IMR-90 (cell line): ENCODE measurements at regions not wholly inside any gene's neighbourhood (a gene's known extent, or its start where the extent isn't known, plus 50 kb on each side); places are given as distances from the start of the nearest gene placed in this dataset.

Experiments used
- ATAC-seq: fragments of 200-7000 bp; cut with Tn5 transposase; 2 replicates; pipeline ENCODE4 v1.9.1; 2020; ENCODE audit warnings: low read depth, mild to moderate bottlenecking, moderate library complexity
- BruUV-seq: library from RNA; stranded (reverse); fragments of 400-500 nt; replicated peaks from 2 replicates; lab custom pipeline; 2021; lab: Mats Ljungman, UMichigan
- CTCF ChIA-PET: fragments of 300-600 bp; formaldehyde crosslinking; extraction: SDS; loops from one replicate; lab custom pipeline; 2021; ENCODE audit warnings: antibody characterized with exemption; lab: Yijun Ruan, JAX
- POLR2A ChIA-PET: fragments of 300-600 bp; sonication (Branson Sonifier 250); formaldehyde crosslinking; loops from one replicate; lab custom pipeline; 2022; ENCODE audit warnings: antibody characterized with exemption; ENCODE audit not compliant: unreplicated experiment; lab: Charles Lee
- DNase-seq: peaks from one replicate; pipeline ENCODE4 v3.0.0; 2013
- H2AFZ ChIP-seq: replicated peaks from 2 replicates; pipeline ENCODE3; 2013; ENCODE audit warnings: low read length, mild to moderate bottlenecking; ENCODE audit not compliant: poor library complexity
- H2AK5ac ChIP-seq: 2 replicates; pipeline ENCODE4 v1.6.1; 2013; ENCODE audit warnings: low read depth, low read length, inconsistent platforms
- H2AK9ac ChIP-seq: replicated peaks from 2 replicates; pipeline ENCODE3; 2013; ENCODE audit warnings: mild to moderate bottlenecking, low read depth, low read length, moderate library complexity; ENCODE audit not compliant: poor library complexity
- H2BK120ac ChIP-seq: 2 replicates; pipeline ENCODE4 v1.6.1; 2013; ENCODE audit warnings: low read depth, low read length, inconsistent platforms
- H2BK15ac ChIP-seq: 3 replicates; pipeline ENCODE4 v1.6.1; 2013; ENCODE audit warnings: low read depth, low read length, inconsistent platforms
- H2BK20ac ChIP-seq: 2 replicates; pipeline ENCODE4 v1.6.1; 2013; ENCODE audit warnings: low read depth, mild to moderate bottlenecking, inconsistent platforms, low read length, moderate library complexity
- H2BK5ac ChIP-seq: 2 replicates; pipeline ENCODE4 v1.6.1; 2013; ENCODE audit warnings: mild to moderate bottlenecking, low read depth, low read length, inconsistent platforms; ENCODE audit not compliant: poor library complexity, severe bottlenecking
- H3K14ac ChIP-seq: replicated peaks from 2 replicates; pipeline ENCODE4 v1.6.1; 2013; ENCODE audit warnings: low read depth, low read length, inconsistent platforms
- H3K18ac ChIP-seq: 2 replicates; pipeline ENCODE4 v1.6.1; 2013; ENCODE audit warnings: low read depth, low read length, control low read depth
- H3K23ac ChIP-seq: 2 replicates; pipeline ENCODE4 v1.6.1; 2013; ENCODE audit warnings: low read depth, low read length, inconsistent platforms
- H3K27ac ChIP-seq: 2 replicates; pipeline ENCODE4 v1.5.1; 2013; ENCODE audit warnings: mild to moderate bottlenecking, control low read depth, low read length; ENCODE audit not compliant: insufficient read depth
- H3K27me3 ChIP-seq: 2 replicates; pipeline ENCODE4 v1.6.1; 2013; ENCODE audit warnings: low read length; ENCODE audit not compliant: control insufficient read depth, insufficient read depth
- H3K36me3 ChIP-seq: 2 replicates; pipeline ENCODE4 v1.6.1; 2013; ENCODE audit warnings: low read length, mixed read lengths; ENCODE audit not compliant: control insufficient read depth, insufficient read depth
- H3K4ac ChIP-seq: 2 replicates; pipeline ENCODE4 v1.6.1; 2013; ENCODE audit warnings: low read depth, low read length, inconsistent platforms
- H3K4me1 ChIP-seq: 2 replicates; pipeline ENCODE4 v1.6.1; 2013; ENCODE audit warnings: low read length, mixed read lengths; ENCODE audit not compliant: control insufficient read depth, insufficient read depth
- H3K4me2 ChIP-seq: 2 replicates; pipeline ENCODE4 v1.6.1; 2013; ENCODE audit warnings: low read depth, mild to moderate bottlenecking, control low read depth, low read length, moderate library complexity
- H3K4me3 ChIP-seq: 2 replicates; pipeline ENCODE4 v1.5.1; 2013; ENCODE audit warnings: low read depth, mild to moderate bottlenecking, control low read depth, low read length, moderate library complexity; ENCODE audit not compliant: insufficient read depth
- H3K56ac ChIP-seq: 2 replicates; pipeline ENCODE4 v1.6.1; 2013; ENCODE audit warnings: low read length, inconsistent platforms; ENCODE audit not compliant: insufficient read depth; ENCODE audit errors: extremely low read depth
- H3K79me1 ChIP-seq, 2 experiments: 2 replicates each; pipeline ENCODE4 v1.6.1; 2013; ENCODE audit warnings: low read length in 2 of 2, inconsistent platforms in 1 of 2, low read depth in 1 of 2
- H3K9ac ChIP-seq: 2 replicates; pipeline ENCODE4 v1.6.1; 2013; ENCODE audit warnings: low read depth, low read length, control low read depth
- H3K9me1 ChIP-seq: 2 replicates; pipeline ENCODE4 v1.6.1; 2013; ENCODE audit warnings: low read length, inconsistent platforms; ENCODE audit not compliant: insufficient read depth
- H3K9me3 ChIP-seq: 2 replicates; pipeline ENCODE4 v1.6.1; 2013; ENCODE audit warnings: low read length; ENCODE audit not compliant: control insufficient read depth, insufficient read depth
- H4K20me1 ChIP-seq: 2 replicates; pipeline ENCODE4 v1.6.1; 2013; ENCODE audit warnings: low read length, inconsistent platforms; ENCODE audit not compliant: insufficient read depth
- H4K5ac ChIP-seq: 2 replicates; pipeline ENCODE4 v1.6.1; 2013; ENCODE audit warnings: mild to moderate bottlenecking, low read depth, low read length, control low read depth
- H4K8ac ChIP-seq, 2 experiments: 2 replicates each; pipeline ENCODE4 v1.6.1; 2013; ENCODE audit warnings: low read depth in 2 of 2, low read length in 2 of 2, control low read depth in 1 of 2, inconsistent platforms in 1 of 2
- H4K91ac ChIP-seq: 2 replicates; pipeline ENCODE4 v1.6.1; 2013; ENCODE audit warnings: low read depth, low read length, inconsistent platforms; ENCODE audit not compliant: insufficient read depth
- BHLHE40 ChIP-seq: fragments of 150-350 bp; IDR thresholded peaks from 2 replicates; pipeline ENCODE4 v1.6.1; 2016; ENCODE audit warnings: mild to moderate bottlenecking, low read depth, low read length
- CEBPB ChIP-seq: IDR thresholded peaks from 2 replicates; pipeline ENCODE4 v1.6.1; 2012; ENCODE audit warnings: low read depth, low read length, improper control_type of control experiment
- CHD1 ChIP-seq: IDR thresholded peaks from 2 replicates; pipeline ENCODE4 v1.6.1; 2012; ENCODE audit warnings: low read depth, low read length, improper control_type of control experiment
- CTCF ChIP-seq: conservative IDR thresholded peaks from 2 replicates; pipeline ENCODE4 v1.5.1; 2012; ENCODE audit warnings: mild to moderate bottlenecking, low read depth, low read length, improper control_type of control experiment
- ELK1 ChIP-seq: fragments of 150-350 bp; IDR thresholded peaks from 2 replicates; pipeline ENCODE4 v1.6.1; 2016; ENCODE audit warnings: low read depth, mild to moderate bottlenecking, low read length, moderate library complexity, borderline replicate concordance
- FOS ChIP-seq: fragments of 150-350 bp; IDR thresholded peaks from 2 replicates; pipeline ENCODE4 v1.6.1; 2016; ENCODE audit warnings: low read depth, low read length
- MAFK ChIP-seq: IDR thresholded peaks from 2 replicates; pipeline ENCODE4 v1.6.1; 2012; ENCODE audit warnings: low read depth, low read length, improper control_type of control experiment
- MAZ ChIP-seq: IDR thresholded peaks from 2 replicates; pipeline ENCODE4 v1.6.1; 2012; ENCODE audit warnings: low read depth, mild to moderate bottlenecking, low read length, improper control_type of control experiment, moderate library complexity, borderline replicate concordance
- MXI1 ChIP-seq: IDR thresholded peaks from 2 replicates; pipeline ENCODE4 v1.6.1; 2012; ENCODE audit warnings: low read depth, mild to moderate bottlenecking, low read length, moderate library complexity, borderline replicate concordance
- NFE2L2 ChIP-seq: fragments of 150-350 bp; IDR thresholded peaks from 2 replicates; pipeline ENCODE4 v1.6.1; 2016; ENCODE audit warnings: low read depth, mild to moderate bottlenecking, low read length
- POLR2A ChIP-seq: IDR thresholded peaks from 2 replicates; pipeline ENCODE4 v1.6.1; 2012; ENCODE audit warnings: mild to moderate bottlenecking, low read depth, low read length
- RAD21 ChIP-seq: IDR thresholded peaks from 2 replicates; pipeline ENCODE4 v1.6.1; 2012; ENCODE audit warnings: low read length, improper control_type of control experiment
- RCOR1 ChIP-seq: IDR thresholded peaks from 2 replicates; pipeline ENCODE4 v1.6.1; 2012; ENCODE audit warnings: mild to moderate bottlenecking, low read length, improper control_type of control experiment; ENCODE audit not compliant: insufficient replicate concordance
- RFX5 ChIP-seq: IDR thresholded peaks from 2 replicates; pipeline ENCODE4 v1.8.0; 2012; ENCODE audit warnings: low read depth, mild to moderate bottlenecking, low read length, moderate library complexity
- SMC3 ChIP-seq: fragments of 150-350 bp; IDR thresholded peaks from 2 replicates; pipeline ENCODE4 v1.6.1; 2016; ENCODE audit warnings: low read depth, mild to moderate bottlenecking, antibody characterized with exemption, low read length, moderate library complexity
- USF2 ChIP-seq: fragments of 150-350 bp; IDR thresholded peaks from 2 replicates; pipeline ENCODE4 v1.6.1; 2017; ENCODE audit warnings: mild to moderate bottlenecking, antibody characterized with exemption, low read length, low read depth
- WGBS, 2 experiments: methylation state at CpG; one replicate each; pipeline versions ENCODE4 v1.1.5 to v1.1.7; 2013; ENCODE audit warnings: missing lambda C conversion rate in 2 of 2; ENCODE audit not compliant: insufficient read length in 1 of 2; ENCODE audit errors: extremely low coverage in 2 of 2; 5-methylcytosine and 5-hydroxymethylcytosine counted together
- dilution Hi-C: fragments of 300-500 bp; cut with HindIII; formaldehyde crosslinking; loops from one replicate; pipeline ENCODE4 v1.14.3; 2018; ENCODE audit warnings: low sequenced_read_pairs; ENCODE audit not compliant: unreplicated experiment
- in situ Hi-C: fragments of 300-500 bp; cut with MboI; formaldehyde crosslinking; loops from 3 replicates; pipeline ENCODE4 v1.14.3; 2019; ENCODE audit warnings: low sequenced_read_pairs, inconsistent platforms, mixed read lengths
- intact Hi-C: fragments of 100-400 bp; cut with micrococcal nuclease; formaldehyde crosslinking; loops from 2 replicates; pipeline ENCODE4 v1.10.0; 2022

GRCh38 chr21:18913914-18914313 is 510.3 kb upstream of the TMPRSS15 start:
- CTCF ChIA-PET = no interaction called here
- ATAC-seq (no peak), DNase-seq (no peak)
- no peak overlapping the region for H3K27ac ChIP-seq
- no peak overlapping the region for H3K9ac ChIP-seq
- no peaks in the 10 kb centered on the region for H3K9me1 ChIP-seq
- H3K18ac ChIP-seq = no peak overlapping the region
- peaks cover 13% of the 10 kb centered on the region for H3K9me3 ChIP-seq
- POLR2A ChIA-PET = no interaction called here
- H2BK5ac ChIP-seq = no peak overlapping the region
- no peak overlapping the region for H2AFZ ChIP-seq
- WGBS, 2 experiments = no CpG with 5 or more reads among the region's 4 CpGs
- in situ Hi-C loops = no loop called here
- intact Hi-C loops = no loop called here
- H2BK120ac ChIP-seq = no peak overlapping the region
- no peaks in the 10 kb centered on the region for H3K79me1 ChIP-seq
- no peak overlapping the region for H4K91ac ChIP-seq
- H2AK9ac ChIP-seq = no peak overlapping the region
- no peaks in the 10 kb centered on the region for H3K27me3 ChIP-seq
- no TSS peak for BruUV-seq
- H3K4me1 ChIP-seq = no peaks in the 10 kb centered on the region
- H4K8ac ChIP-seq = no peak overlapping the region
- no peak overlapping the region for H4K5ac ChIP-seq
- no peak overlapping the region for H3K23ac ChIP-seq
- no peak overlapping the region for H3K56ac ChIP-seq
- H3K4me3 ChIP-seq = no peak overlapping the region
- no peak overlapping the region for H3K14ac ChIP-seq
- TF ChIP-seq USF2 = no peak
- TF ChIP-seq RAD21 = no peak
- TF ChIP-seq FOS = no peak
- TF ChIP-seq RFX5 = no peak
- TF ChIP-seq POLR2A = no peak
- no peak for TF ChIP-seq CTCF
- no peak for TF ChIP-seq RCOR1
- no peak for TF ChIP-seq CEBPB
- TF ChIP-seq MXI1 = no peak
- no peak for TF ChIP-seq MAZ
- TF ChIP-seq NFE2L2 = no peak
- no peak for TF ChIP-seq CHD1
- no peak for TF ChIP-seq ELK1
- TF ChIP-seq BHLHE40 = no peak
- no peak for TF ChIP-seq MAFK
- TF ChIP-seq SMC3 = no peak
- H2BK20ac ChIP-seq = no peak overlapping the region
- H2AK5ac ChIP-seq = no peak overlapping the region
- no peaks in the 10 kb centered on the region for H4K20me1 ChIP-seq
- dilution Hi-C loops = no loop called here
- no peak overlapping the region for H3K4me2 ChIP-seq
- H3K4ac ChIP-seq = no peak overlapping the region
- no peaks in the 10 kb centered on the region for H3K36me3 ChIP-seq
- no peak overlapping the region for H2BK15ac ChIP-seq
